Kidney (tissue), 13 donors: ENCODE measurements at regions not wholly inside any gene's neighbourhood (a gene's known extent, or its start where the extent isn't known, plus 50 kb on each side); places are given as distances from the start of the nearest gene placed in this dataset.
A peak's percentile ranks its signal among the peaks of the same experiment; 100 is the strongest.

Experiments
- DNase-seq, 5 donors: peaks; one replicate each; pipeline ENCODE4 v3.0.0-alpha.2; 2013 to 2020
- FAIRE-seq: peaks from 2 replicates; lab custom pipeline; 2012; peaks lifted over from hg19 to GRCh38; lab: Jason Lieb, UNC
- H3K27ac ChIP-seq, 2 donors: one replicate each; pipeline ENCODE4 v1.7.0; 2013; ENCODE audit warnings: low read depth in 2 of 2, low read length in 2 of 2, inconsistent platforms in 1 of 2
- H3K27me3 ChIP-seq: one replicate; pipeline ENCODE4 v1.7.1; 2013; ENCODE audit warnings: low read length, inconsistent platforms; ENCODE audit not compliant: control insufficient read depth, insufficient read depth
- H3K36me3 ChIP-seq, 3 donors: one replicate each; pipeline versions ENCODE4 v1.7.0 to v1.7.1; 2013; ENCODE audit warnings: low read length in 3 of 3, control low read depth in 1 of 3, inconsistent platforms in 1 of 3; ENCODE audit not compliant: insufficient read depth in 3 of 3, control insufficient read depth in 2 of 3
- H3K4me1 ChIP-seq, 3 donors: one replicate each; pipeline versions ENCODE4 v1.7.0 to v1.7.1; 2013; ENCODE audit warnings: low read length in 3 of 3, inconsistent platforms in 1 of 3, low read depth in 1 of 3; ENCODE audit not compliant: control insufficient read depth in 2 of 3, insufficient read depth in 2 of 3
- H3K4me3 ChIP-seq, 3 donors: one replicate each; pipeline versions ENCODE4 v1.7.0 to v1.8.1; 2013; ENCODE audit warnings: low read length in 3 of 3, control low read depth in 1 of 3, inconsistent platforms in 1 of 3
- H3K9ac ChIP-seq, 3 donors: one replicate each; pipeline versions ENCODE4 v1.7.0 to v1.7.1; 2013; ENCODE audit warnings: low read length in 3 of 3, control low read depth in 1 of 3, inconsistent platforms in 1 of 3
- H3K9me3 ChIP-seq, 3 donors: one replicate each; pipeline versions ENCODE4 v1.7.0 to v1.7.1; 2013; ENCODE audit warnings: low read length in 3 of 3, control low read depth in 1 of 3, inconsistent platforms in 1 of 3; ENCODE audit not compliant: control insufficient read depth in 2 of 3, insufficient read depth in 1 of 3
- CTCF ChIP-seq: IDR thresholded peaks from 3 replicates; pipeline ENCODE4 v1.5.1; 2012; ENCODE audit warnings: mild to moderate bottlenecking, moderate library complexity, borderline replicate concordance; ENCODE audit not compliant: insufficient read depth; ENCODE audit errors: extremely low read depth
- intact Hi-C: fragments of 100-400 bp; cut with DNase I; formaldehyde crosslinking; loops from one replicate; pipeline ENCODE4 v1.11.1; 2022
- donor health status: control.
- donor health status: control.
- donor health status: control.
- donor health status: control.
- donor health status: control.
- donor health status: DM: yes; HTN: yes; CAD: no.
- donor health status: Normal renal cell carcinoma (clear cell type).

GRCh38 chr9:126754436-126755316, 50.2 kb upstream of the ZBTB43 start:
- Histone ChIP-seq H3K9ac (no peak overlapping the region), H3K36me3 (no peaks in the 10 kb centered on the region), H3K27me3 (no peaks in the 10 kb centered on the region), H3K27ac (no peak overlapping the region), H3K9me3 (no peaks in the 10 kb centered on the region), H3K4me3 (no peak overlapping the region), H3K4me1 (no peaks in the 10 kb centered on the region)
- peak in 1 of 5 donors; percentile 14 for DNase-seq
- intact Hi-C loops: no loop called here
- TF ChIP-seq CTCF: no peak
- FAIRE-seq: no peak
